NCI-H226 (cell line): ENCODE measurements at regions not wholly inside any gene's neighbourhood (a gene's known extent, or its start where the extent isn't known, plus 50 kb on each side); places are given as distances from the start of the nearest gene placed in this dataset.
"Not testable (repeated sequence)": the region's sequence is repeated elsewhere in the genome, so short reads cannot be mapped to it uniquely, and the experiment has no call there.

Experiments
- DNase-seq: peaks from one replicate; pipeline ENCODE4 v3.0.0-alpha.2; 2015

GRCh38 chr12:23096321-23096720, 471.4 kb downstream of the ETNK1 start:
- no peak for DNase-seq

GRCh38 chr12:23098110-23098509, 473.1 kb downstream of the ETNK1 start:
- no peak for DNase-seq

GRCh38 chr12:23098517-23098916, 473.5 kb downstream of the ETNK1 start:
- DNase-seq: no peak

- DNase-seq: no peak
Measured at GRCh38 chr12:23099104-23099503, 474.1 kb downstream of the ETNK1 start.

- DNase-seq: no peak
Measured at GRCh38 chr12:23099604-23100003, 474.6 kb downstream of the ETNK1 start.

- no peak for DNase-seq
Measured at GRCh38 chr12:23108957-23109356, 484.0 kb downstream of the ETNK1 start.

GRCh38 chr12:23113781-23114180, 488.8 kb downstream of the ETNK1 start:
- no peak for DNase-seq

GRCh38 chr12:23115984-23116383, 491.0 kb downstream of the ETNK1 start:
- no peak for DNase-seq

- no peak for DNase-seq
Measured at GRCh38 chr12:23126794-23127193, 501.8 kb downstream of the ETNK1 start.

- DNase-seq: no peak
Measured at GRCh38 chr12:23127701-23128100, 502.7 kb downstream of the ETNK1 start.

GRCh38 chr12:23128462-23128861, 503.5 kb downstream of the ETNK1 start:
- no peak for DNase-seq

GRCh38 chr12:23132357-23132756, 507.4 kb downstream of the ETNK1 start:
- DNase-seq: no peak

GRCh38 chr12:23133471-23133870, 508.5 kb downstream of the ETNK1 start:
- DNase-seq: no peak

GRCh38 chr12:23139026-23139425, 514.1 kb downstream of the ETNK1 start:
- no peak for DNase-seq

GRCh38 chr12:23140710-23141109, 515.7 kb downstream of the ETNK1 start:
- DNase-seq: no peak

- DNase-seq: no peak
Measured at GRCh38 chr12:23141335-23141734, 516.4 kb downstream of the ETNK1 start.

- DNase-seq: not testable (repeated sequence)
Measured at GRCh38 chr12:23146070-23146469, 521.1 kb downstream of the ETNK1 start.

- DNase-seq: no peak
Measured at GRCh38 chr12:23168459-23168858, 543.5 kb downstream of the ETNK1 start.

- no peak for DNase-seq
Measured at GRCh38 chr12:23169012-23169695, 544.2 kb downstream of the ETNK1 start.

- DNase-seq: no peak
Measured at GRCh38 chr12:23169696-23170013, 544.7 kb downstream of the ETNK1 start.

GRCh38 chr12:23174917-23175316, 549.9 kb downstream of the ETNK1 start:
- no peak for DNase-seq

- DNase-seq: no peak
Measured at GRCh38 chr12:23185346-23185745, 560.4 kb downstream of the ETNK1 start.

- DNase-seq: no peak
Measured at GRCh38 chr12:23186950-23187349, 562.0 kb downstream of the ETNK1 start.

- no peak for DNase-seq
Measured at GRCh38 chr12:23193552-23193951, 568.6 kb downstream of the ETNK1 start.

GRCh38 chr12:23197266-23197665, 572.3 kb downstream of the ETNK1 start:
- DNase-seq: no peak

- no peak for DNase-seq
Measured at GRCh38 chr12:23202728-23203127, 577.8 kb downstream of the ETNK1 start.
